ENCODE measurements at regions not wholly inside any gene's neighbourhood (a gene's known extent, or its start where the extent isn't known, plus 50 kb on each side); places are given as distances from the start of the nearest gene placed in this dataset.
A peak's percentile ranks its signal among the peaks of the same experiment; 100 is the strongest.

DNA sequence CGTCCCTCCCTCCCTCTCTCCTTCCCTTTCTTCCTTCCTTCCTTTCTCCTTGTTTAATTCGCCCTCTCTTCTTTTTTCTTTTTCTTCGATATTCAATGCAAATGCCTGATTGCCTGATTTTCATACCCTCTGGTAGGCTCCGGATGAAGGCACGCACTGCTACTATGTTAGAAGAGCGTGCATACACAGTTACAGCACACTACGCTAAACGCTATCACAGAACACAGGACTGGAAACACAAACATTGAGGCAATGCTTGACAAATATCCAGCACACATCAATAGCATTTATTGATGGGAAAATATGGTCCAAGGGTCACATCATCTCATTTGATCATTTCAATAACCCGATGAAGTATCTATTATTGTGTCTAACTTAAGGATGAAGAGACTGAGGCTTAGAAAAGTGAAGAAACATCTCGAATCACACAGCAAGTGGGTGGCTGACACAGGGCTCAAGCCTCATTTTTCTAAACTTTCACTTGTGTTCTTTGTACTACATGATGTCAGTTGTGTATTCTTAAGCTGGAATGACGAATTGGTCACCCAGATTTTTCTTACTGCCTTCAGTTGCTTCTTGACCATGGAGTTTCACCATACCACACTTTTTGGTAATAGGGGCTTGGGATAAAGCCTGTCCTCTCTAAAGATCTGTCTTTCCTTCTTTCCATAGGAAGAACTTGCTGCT, 101.8 kb downstream of the TRIB2 start:
- Histone ChIP-seq H3K36me3 (no peaks in the 10 kb centered on the region), H3K9me3 (replicated peaks) (no peaks in the 10 kb centered on the region), H3K27me3 (replicated peaks) (no peaks in the 10 kb centered on the region), H3K27ac (peak overlapping the region; percentile 98), H3K4me3 (no peak overlapping the region), H3K4me1 (replicated peaks) (peaks cover 40% of the 10 kb centered on the region)
- no peak for DNase-seq (ENCODE audit: low read depth in 1 of 2, low spot score in 2 of 2)

DNA sequence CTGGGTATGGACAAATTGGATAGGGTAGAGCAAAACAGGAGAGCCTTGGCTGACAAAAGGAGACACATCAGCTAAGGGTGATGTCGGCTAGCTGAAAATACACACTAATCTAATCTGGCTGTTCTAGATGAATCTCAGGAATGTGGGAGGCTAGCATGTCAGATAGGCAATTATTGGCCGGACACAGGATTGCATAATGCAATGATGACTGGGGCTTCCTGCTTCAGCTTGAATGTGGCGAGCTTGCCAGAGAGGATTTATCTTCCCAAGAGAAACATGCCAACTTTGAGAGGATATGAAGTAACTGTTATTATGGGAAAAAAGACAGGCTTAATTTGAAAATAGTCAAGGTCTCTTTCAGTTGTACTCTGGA, 102.4 kb downstream of the TRIB2 start:
- Histone ChIP-seq H3K9me3 (replicated peaks) (no peaks in the 10 kb centered on the region), H3K36me3 (no peaks in the 10 kb centered on the region), H3K4me1 (replicated peaks) (peaks cover 36% of the 10 kb centered on the region), H3K27ac (peak overlapping the region; percentile 98), H3K4me3 (no peak overlapping the region), H3K27me3 (replicated peaks) (no peaks in the 10 kb centered on the region)
- DNase-seq (ENCODE audit: low read depth in 1 of 2, low spot score in 2 of 2) = peak; percentile 82 to 84

DNA sequence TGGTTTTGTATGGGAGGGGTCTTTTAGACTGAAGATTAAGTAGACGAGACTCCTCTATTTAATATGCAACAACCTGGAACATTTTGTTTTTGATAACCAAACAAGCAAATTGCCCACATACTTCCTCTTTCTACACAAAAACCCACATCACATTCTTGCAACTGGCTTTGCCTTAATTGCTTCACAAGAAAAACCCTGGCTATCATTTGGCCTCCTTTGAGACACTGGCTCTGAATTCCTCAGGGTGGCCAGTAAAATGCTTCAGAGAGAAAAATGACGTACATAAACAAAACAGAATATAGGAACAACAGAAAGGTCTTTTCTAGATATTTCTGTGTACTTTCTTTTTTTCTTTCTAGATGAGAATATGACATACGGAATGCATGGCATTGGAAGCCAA, 103.0 kb downstream of the TRIB2 start:
- DNase-seq (ENCODE audit: low read depth in 1 of 2, low spot score in 2 of 2) = peak in 1 of 2 experiments; percentile 74
- Histone ChIP-seq H3K36me3 (no peaks in the 10 kb centered on the region), H3K4me3 (no peak overlapping the region), H3K9me3 (replicated peaks) (no peaks in the 10 kb centered on the region), H3K27me3 (replicated peaks) (no peaks in the 10 kb centered on the region), H3K4me1 (replicated peaks) (peaks cover 41% of the 10 kb centered on the region), H3K27ac (peak overlapping the region; percentile 98)

DNA sequence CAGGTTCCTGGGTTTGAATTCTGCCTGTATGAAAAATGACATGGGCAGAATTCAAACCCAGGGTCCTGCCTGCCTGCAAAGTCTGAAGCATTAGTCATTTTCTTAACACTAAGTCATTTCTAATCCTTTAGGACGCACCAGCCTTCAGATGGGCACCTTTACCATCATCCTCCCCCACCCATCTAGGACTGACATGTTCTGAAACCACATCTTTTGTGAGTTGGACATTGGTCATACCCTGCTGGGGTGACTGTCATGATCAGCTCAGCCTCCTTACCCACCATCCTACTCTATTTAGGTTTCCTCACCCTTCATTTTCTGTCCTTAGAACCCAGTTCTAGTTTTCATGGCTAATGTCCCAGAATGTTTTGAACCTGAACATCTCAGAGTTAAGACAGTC, 104.9 kb downstream of the TRIB2 start:
- Histone ChIP-seq H3K9me3 (replicated peaks) (no peaks in the 10 kb centered on the region), H3K27ac (no peak overlapping the region), H3K27me3 (replicated peaks) (no peaks in the 10 kb centered on the region), H3K36me3 (no peaks in the 10 kb centered on the region), H3K4me3 (no peak overlapping the region), H3K4me1 (replicated peaks) (peaks cover 34% of the 10 kb centered on the region)
- DNase-seq (ENCODE audit: low read depth in 1 of 2, low spot score in 2 of 2) = no peak

DNA sequence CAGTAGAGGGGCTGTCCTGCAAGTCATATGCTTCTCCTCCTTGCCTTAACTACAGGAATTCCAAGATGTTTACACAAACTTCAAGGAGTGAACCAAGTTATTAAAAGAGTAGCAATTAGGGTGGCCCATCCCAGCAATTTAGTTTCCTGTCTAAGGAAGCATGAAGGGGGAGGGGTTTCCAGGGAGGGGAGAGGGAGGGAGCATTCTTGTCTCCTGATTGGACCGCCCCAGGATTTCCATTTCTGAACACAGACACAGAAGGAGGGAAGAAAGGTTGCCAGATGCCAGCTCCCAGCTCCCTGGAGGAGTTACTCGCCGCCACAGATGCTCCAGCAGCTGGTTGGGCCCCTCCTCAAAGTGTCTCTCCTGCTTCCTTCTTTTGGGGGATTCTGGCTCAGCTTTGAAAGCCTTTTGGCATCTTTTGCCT, 107.6 kb downstream of the TRIB2 start:
- no peaks in the 10 kb centered on the region for H3K9me3 ChIP-seq (replicated peaks)
- H3K4me1 ChIP-seq (replicated peaks) = peaks cover 16% of the 10 kb centered on the region
- no peaks in the 10 kb centered on the region for H3K27me3 ChIP-seq (replicated peaks)
- H3K36me3 ChIP-seq = no peaks in the 10 kb centered on the region
- peak in 1 of 2 experiments; percentile 28 for DNase-seq (ENCODE audit: low read depth in 1 of 2, low spot score in 2 of 2)
- no peak overlapping the region for H3K27ac ChIP-seq
- no peak overlapping the region for H3K4me3 ChIP-seq

DNA sequence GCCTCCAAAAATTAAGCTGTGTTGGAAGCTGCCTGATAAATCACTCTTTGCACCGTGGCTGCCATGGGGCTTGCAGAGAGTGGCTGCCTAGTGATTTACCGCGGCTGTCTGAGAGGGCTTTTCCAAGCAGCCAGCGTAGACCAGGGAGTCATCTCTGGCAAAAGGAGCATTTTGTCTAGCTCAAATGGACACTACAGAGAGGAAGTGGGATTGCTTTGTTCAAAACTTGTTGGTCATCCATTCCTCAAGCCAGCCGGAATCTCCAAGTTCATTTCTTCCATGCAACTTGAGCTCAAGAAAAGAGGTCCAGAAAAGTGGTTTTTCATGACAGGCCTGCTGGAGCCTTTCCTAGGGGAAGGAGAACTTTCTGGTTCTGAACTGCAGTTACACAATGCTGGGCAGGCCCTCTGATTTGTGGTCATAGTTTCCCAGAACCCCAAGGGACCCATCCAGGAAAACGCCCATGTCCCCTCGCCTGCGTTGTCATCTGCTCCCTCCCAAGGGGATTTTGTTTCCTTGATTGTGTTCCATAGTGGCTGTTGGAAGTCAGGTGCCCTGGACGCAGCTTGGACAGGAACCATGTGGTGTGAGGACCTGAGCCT, 108.1 kb downstream of the TRIB2 start:
- H3K27ac ChIP-seq = no peak overlapping the region
- no peaks in the 10 kb centered on the region for H3K36me3 ChIP-seq
- no peak overlapping the region for H3K4me3 ChIP-seq
- no peaks in the 10 kb centered on the region for H3K27me3 ChIP-seq (replicated peaks)
- no peak for DNase-seq (ENCODE audit: low read depth in 1 of 2, low spot score in 2 of 2)
- H3K9me3 ChIP-seq (replicated peaks) = no peaks in the 10 kb centered on the region
- H3K4me1 ChIP-seq (replicated peaks) = peaks cover 11% of the 10 kb centered on the region

DNA sequence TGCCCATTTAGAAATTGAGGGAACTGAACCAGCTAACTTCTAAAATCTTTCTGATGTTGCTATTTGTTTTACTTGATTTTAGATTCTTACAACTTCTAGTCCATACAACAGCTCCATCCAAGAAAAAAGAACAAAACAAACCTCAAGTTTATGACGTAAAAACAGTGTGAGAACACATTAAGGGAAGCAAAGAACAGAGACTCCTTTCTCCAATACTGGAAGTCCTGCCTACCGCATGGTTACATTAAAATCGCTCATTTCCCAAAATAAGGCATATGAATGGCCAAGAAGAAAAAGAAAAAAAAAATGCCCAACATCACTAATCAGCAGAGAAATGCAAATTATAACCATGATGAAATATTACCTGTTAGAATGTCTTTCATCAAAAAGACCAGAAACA, 110.0 kb downstream of the TRIB2 start:
- peaks cover 8% of the 10 kb centered on the region for H3K4me1 ChIP-seq (replicated peaks)
- no peak overlapping the region for H3K4me3 ChIP-seq
- H3K9me3 ChIP-seq (replicated peaks) = no peaks in the 10 kb centered on the region
- H3K27me3 ChIP-seq (replicated peaks) = no peaks in the 10 kb centered on the region
- no peak for DNase-seq (ENCODE audit: low read depth in 1 of 2, low spot score in 2 of 2)
- no peak overlapping the region for H3K27ac ChIP-seq
- H3K36me3 ChIP-seq = no peaks in the 10 kb centered on the region

DNA sequence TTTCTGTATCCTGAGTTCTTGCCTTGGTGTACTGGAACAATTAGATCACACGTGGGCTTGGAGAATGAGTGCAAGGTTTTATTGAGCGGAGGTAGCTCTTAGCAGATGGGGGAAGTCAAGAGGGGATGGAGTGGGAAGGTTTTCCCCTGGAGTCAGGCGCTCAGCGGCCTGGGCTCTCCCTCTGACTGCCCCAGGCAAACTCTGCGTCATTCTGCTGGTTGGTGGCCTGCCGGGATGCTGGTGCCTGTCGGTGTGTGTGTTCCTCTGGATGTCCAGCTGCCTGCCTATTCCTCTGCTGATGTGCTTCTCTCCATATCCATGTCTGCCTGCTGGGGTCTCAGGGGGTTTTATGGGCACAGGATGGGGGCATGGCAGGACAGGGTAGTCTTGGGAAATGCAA, 111.0 kb downstream of the TRIB2 start:
- H3K27me3 ChIP-seq (replicated peaks) = no peaks in the 10 kb centered on the region
- H3K4me1 ChIP-seq (replicated peaks) = peaks cover 8% of the 10 kb centered on the region
- H3K4me3 ChIP-seq = no peak overlapping the region
- H3K36me3 ChIP-seq = no peaks in the 10 kb centered on the region
- no peak for DNase-seq (ENCODE audit: low read depth in 1 of 2, low spot score in 2 of 2)
- H3K9me3 ChIP-seq (replicated peaks) = no peaks in the 10 kb centered on the region
- no peak overlapping the region for H3K27ac ChIP-seq

DNA sequence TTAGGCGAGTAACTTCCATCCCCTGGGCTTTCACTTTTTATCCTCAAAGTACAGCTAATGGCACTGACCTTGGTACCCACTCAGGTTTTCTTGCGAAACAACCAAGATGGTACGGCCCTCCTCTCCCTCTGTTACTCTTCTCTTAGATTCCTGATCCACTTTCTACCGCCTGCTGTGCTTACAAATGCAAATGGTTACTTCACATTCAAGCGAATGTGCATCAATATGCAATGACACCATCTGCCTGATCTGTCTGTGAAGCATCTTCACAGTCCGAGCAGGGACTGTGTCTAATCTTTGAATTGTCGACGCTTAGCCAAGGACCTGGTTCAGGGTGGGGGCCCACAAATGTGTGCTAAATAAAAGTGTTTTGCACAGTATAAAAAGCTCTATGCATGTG, 112.2 kb downstream of the TRIB2 start:
- Histone ChIP-seq H3K4me1 (replicated peaks) (peaks cover 8% of the 10 kb centered on the region), H3K27ac (no peak overlapping the region), H3K36me3 (no peaks in the 10 kb centered on the region), H3K27me3 (replicated peaks) (no peaks in the 10 kb centered on the region), H3K4me3 (no peak overlapping the region), H3K9me3 (replicated peaks) (no peaks in the 10 kb centered on the region)
- DNase-seq (ENCODE audit: low read depth in 1 of 2, low spot score in 2 of 2) = no peak

DNA sequence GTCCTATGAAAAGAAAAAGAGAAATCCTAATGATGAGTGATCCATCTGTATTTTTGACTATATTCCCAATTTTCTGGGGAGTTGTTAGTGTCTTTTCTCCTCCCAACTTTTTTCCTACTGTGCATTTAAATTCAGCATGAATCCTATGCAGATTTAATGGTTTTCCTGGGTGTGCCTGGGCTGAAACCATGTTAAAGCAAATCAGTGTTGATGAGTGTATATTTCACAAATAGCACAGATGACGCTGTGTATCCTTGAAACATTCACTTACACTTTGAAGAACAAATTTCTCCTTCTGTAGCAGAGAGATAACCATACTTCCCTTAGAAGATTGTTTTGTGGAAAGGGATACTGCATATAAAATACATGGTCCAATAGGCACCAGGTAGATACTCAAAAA, 114.3 kb downstream of the TRIB2 start:
- H3K4me1 ChIP-seq (replicated peaks) = no peaks in the 10 kb centered on the region
- no peak for DNase-seq (ENCODE audit: low read depth in 1 of 2, low spot score in 2 of 2)
- no peaks in the 10 kb centered on the region for H3K9me3 ChIP-seq (replicated peaks)
- no peak overlapping the region for H3K27ac ChIP-seq
- H3K36me3 ChIP-seq = no peaks in the 10 kb centered on the region
- H3K4me3 ChIP-seq = no peak overlapping the region
- no peaks in the 10 kb centered on the region for H3K27me3 ChIP-seq (replicated peaks)

DNA sequence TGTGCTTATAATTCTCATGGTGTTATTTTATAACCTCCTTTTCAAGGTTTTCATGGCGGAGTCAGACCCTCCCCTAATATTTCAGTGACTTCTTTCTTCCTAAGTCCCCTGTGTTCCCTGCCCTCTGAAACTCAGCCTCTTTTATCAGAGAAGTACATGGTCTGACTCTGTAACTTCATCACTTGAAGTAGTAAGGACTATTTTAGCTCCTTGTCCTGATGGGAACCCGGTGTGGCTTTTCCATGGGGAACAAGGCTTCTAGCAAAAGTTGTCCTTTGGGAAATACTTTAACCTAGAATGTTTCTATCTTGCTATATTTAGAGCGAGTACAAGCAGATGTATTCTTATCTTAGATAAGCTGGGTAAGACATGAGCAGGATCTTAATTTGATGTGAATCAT, 117.5 kb downstream of the TRIB2 start:
- no peak overlapping the region for H3K27ac ChIP-seq
- no peak for DNase-seq (ENCODE audit: low read depth in 1 of 2, low spot score in 2 of 2)
- no peaks in the 10 kb centered on the region for H3K4me1 ChIP-seq (replicated peaks)
- no peaks in the 10 kb centered on the region for H3K27me3 ChIP-seq (replicated peaks)
- no peaks in the 10 kb centered on the region for H3K9me3 ChIP-seq (replicated peaks)
- no peaks in the 10 kb centered on the region for H3K36me3 ChIP-seq
- H3K4me3 ChIP-seq = no peak overlapping the region

DNA sequence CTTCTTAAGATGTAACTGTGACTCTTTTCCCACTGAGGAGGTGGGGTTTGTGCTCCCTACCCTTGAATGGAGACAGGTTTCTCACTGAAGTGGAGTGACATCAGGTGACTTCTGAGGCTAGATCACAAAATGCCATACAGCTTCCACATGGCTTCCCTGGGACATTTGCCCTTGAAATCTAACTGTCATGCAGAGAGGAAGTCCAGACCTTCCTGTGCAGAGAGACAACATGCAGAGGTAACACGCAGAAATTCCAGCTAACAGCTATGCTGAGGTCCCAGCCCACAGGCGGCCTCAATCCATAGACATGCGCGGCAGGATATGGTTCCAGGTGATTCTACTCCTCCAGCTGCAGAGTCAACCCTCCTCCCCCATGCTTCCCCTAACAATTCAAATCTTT, 119.0 kb downstream of the TRIB2 start:
- DNase-seq (ENCODE audit: low read depth in 1 of 2, low spot score in 2 of 2) = no peak
- Histone ChIP-seq H3K36me3 (no peaks in the 10 kb centered on the region), H3K4me1 (replicated peaks) (no peaks in the 10 kb centered on the region), H3K9me3 (replicated peaks) (no peaks in the 10 kb centered on the region), H3K4me3 (no peak overlapping the region), H3K27ac (no peak overlapping the region), H3K27me3 (replicated peaks) (no peaks in the 10 kb centered on the region)

DNA sequence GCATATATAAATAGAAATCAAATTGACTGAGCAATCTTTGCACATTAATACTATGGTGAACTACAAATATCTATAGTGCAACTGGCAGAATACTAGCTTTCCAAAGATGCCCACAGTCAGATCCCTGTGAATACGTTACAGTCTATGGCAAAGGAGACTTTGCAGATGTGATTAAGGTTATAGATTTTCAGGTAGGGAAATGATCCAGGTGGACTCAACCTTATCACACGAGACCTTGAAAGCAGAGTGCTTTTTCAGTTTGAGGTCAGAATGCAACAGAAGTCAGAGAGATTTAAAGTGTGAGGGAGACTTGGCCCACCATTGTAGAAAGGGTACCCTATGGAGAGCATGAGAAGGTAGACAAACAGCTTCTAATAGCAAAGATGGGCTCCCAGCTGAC, 122.6 kb downstream of the TRIB2 start:
- no peak for DNase-seq (ENCODE audit: low read depth in 1 of 2, low spot score in 2 of 2)
- Histone ChIP-seq H3K36me3 (no peaks in the 10 kb centered on the region), H3K9me3 (replicated peaks) (no peaks in the 10 kb centered on the region), H3K4me3 (no peak overlapping the region), H3K4me1 (replicated peaks) (no peaks in the 10 kb centered on the region), H3K27me3 (replicated peaks) (no peaks in the 10 kb centered on the region), H3K27ac (no peak overlapping the region)

DNA sequence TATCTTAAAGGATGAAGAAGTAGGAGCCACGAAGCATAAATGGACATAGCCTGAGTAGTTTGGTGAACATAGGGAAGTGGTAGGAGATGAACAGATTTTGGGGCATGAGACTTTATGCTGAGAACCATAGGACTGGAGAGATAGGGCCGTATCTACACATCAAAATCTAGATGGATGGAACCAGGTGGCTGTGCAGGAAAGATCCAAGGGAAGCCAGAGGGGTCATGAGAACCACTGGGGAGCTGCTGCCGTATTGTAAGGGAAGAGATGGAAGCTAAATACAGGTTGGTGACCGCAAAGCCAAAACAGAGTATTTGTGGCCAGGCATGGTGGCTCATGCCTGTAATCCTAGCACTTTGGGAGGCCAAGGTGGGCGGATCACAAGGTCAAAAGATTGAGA, 124.3 kb downstream of the TRIB2 start:
- Histone ChIP-seq H3K9me3 (replicated peaks) (no peaks in the 10 kb centered on the region), H3K36me3 (no peaks in the 10 kb centered on the region), H3K27ac (no peak overlapping the region), H3K4me3 (no peak overlapping the region), H3K27me3 (replicated peaks) (no peaks in the 10 kb centered on the region), H3K4me1 (replicated peaks) (no peaks in the 10 kb centered on the region)
- DNase-seq (ENCODE audit: low read depth in 1 of 2, low spot score in 2 of 2) = no peak

DNA sequence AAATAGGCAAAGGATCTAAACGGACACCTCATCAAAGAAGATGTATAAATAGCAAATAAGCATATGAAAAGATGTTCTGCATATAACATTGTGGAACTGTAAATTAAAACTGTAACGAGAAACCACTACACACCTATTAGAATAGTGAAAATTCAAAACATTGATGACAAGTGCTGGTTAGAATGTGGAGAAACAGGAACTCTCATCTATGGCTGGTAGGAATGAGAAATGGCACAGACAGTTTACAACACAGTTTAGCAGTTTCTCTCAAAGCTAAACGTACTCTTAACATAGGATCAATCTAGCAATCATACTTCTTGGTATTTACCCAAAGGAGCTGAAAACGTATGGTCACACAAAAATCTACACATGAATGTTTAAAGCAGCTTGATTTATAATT, 126.2 kb downstream of the TRIB2 start:
- Histone ChIP-seq H3K27ac (no peak overlapping the region), H3K27me3 (replicated peaks) (no peaks in the 10 kb centered on the region), H3K9me3 (replicated peaks) (no peaks in the 10 kb centered on the region), H3K4me1 (replicated peaks) (no peaks in the 10 kb centered on the region), H3K4me3 (no peak overlapping the region), H3K36me3 (no peaks in the 10 kb centered on the region)
- DNase-seq (ENCODE audit: low read depth in 1 of 2, low spot score in 2 of 2) = no peak

Data from SJSA1 (cell line).